K562 (cell line): ENCODE measurements at regions not wholly inside any gene's neighbourhood (a gene's known extent, or its start where the extent isn't known, plus 50 kb on each side); places are given as distances from the start of the nearest gene placed in this dataset.

Experiments used
- CBFA2T2 ChIP-seq: fragments of 450-650 bp; conservative IDR thresholded peaks from 2 replicates; pipeline ENCODE4 v1.6.1; 2017; ENCODE audit warnings: mild to moderate bottlenecking
- HDAC2 ChIP-seq: fragments of 450-650 bp; IDR thresholded peaks from 2 replicates; pipeline ENCODE4 v1.6.1; 2016; ENCODE audit warnings: mild to moderate bottlenecking
- HMG20A ChIP-seq: fragments of 450-650 bp; formaldehyde crosslinking; conservative IDR thresholded peaks from 2 replicates; pipeline ENCODE4 v1.4.0; 2020; ENCODE audit warnings: mild to moderate bottlenecking, mixed read lengths
- MECOM ChIP-seq: fragments of 250-450 bp; sonication (Bioruptor Pico); IDR thresholded peaks from 2 replicates; pipeline ENCODE4 v1.8.0; 2022; ENCODE audit warnings: inconsistent platforms
- MEF2A ChIP-seq: IDR thresholded peaks from 2 replicates; pipeline ENCODE4 v1.6.1; 2011; ENCODE audit warnings: low read depth, mild to moderate bottlenecking, low read length, moderate library complexity; ENCODE audit not compliant: control insufficient read depth
- POLR2AphosphoS5 ChIP-seq: IDR thresholded peaks from 2 replicates; pipeline ENCODE4 v1.6.1; 2011; ENCODE audit warnings: mild to moderate bottlenecking, low read depth, low read length, moderate library complexity; ENCODE audit not compliant: control insufficient read depth, insufficient read depth
- SMAD3 ChIP-seq: fragments of 450-650 bp; formaldehyde crosslinking; conservative IDR thresholded peaks from 2 replicates; pipeline ENCODE4 v1.4.0; 2020; ENCODE audit warnings: mild to moderate bottlenecking
- TCFL5 ChIP-seq: fragments of 250-450 bp; sonication (Bioruptor Pico); conservative IDR thresholded peaks from 2 replicates; pipeline ENCODE4 v1.6.1; 2021; ENCODE audit warnings: mild to moderate bottlenecking, moderate library complexity, matching md5 sums
- ZFP36 ChIP-seq: fragments of 150-350 bp; IDR thresholded peaks from 2 replicates; pipeline ENCODE4 v1.6.1; 2018; ENCODE audit warnings: low read length, low read depth; ENCODE audit not compliant: partially characterized antibody
- ZNF3 ChIP-seq: fragments of 250-450 bp; sonication (Bioruptor Pico); IDR thresholded peaks from 2 replicates; pipeline ENCODE4 v1.5.0; 2021; ENCODE audit warnings: mild to moderate bottlenecking, moderate library complexity
- TF ChIP-seq, protein P1 (sequence below): sonication (generic); formaldehyde crosslinking; IDR thresholded peaks from 2 replicates; pipeline ENCODE4 v1.8.0; 2022; ENCODE audit warnings: mild to moderate bottlenecking, missing genetic modification reagents, borderline replicate concordance
- TF ChIP-seq, protein P2 (sequence below): IDR thresholded peaks from 2 replicates; pipeline ENCODE4 v1.6.1; 2014; ENCODE audit warnings: antibody characterized with exemption
- TF ChIP-seq, protein P3 (sequence below), 3 experiments: IDR thresholded peaks in 2 of 3; conservative IDR thresholded peaks in 1 of 3; 2 replicates each; pipeline ENCODE4 v1.5.1; 2011 to 2012; ENCODE audit warnings: low read length in 3 of 3, mild to moderate bottlenecking in 3 of 3, control low read depth in 2 of 3, improper control_type of control experiment in 1 of 3, inconsistent platforms in 1 of 3, low read depth in 1 of 3, mixed read lengths in 1 of 3, moderate library complexity in 1 of 3; ENCODE audit not compliant: insufficient read depth in 2 of 3
- TF ChIP-seq, protein P4 (sequence below): sonication (generic); formaldehyde crosslinking; IDR thresholded peaks from 2 replicates; pipeline ENCODE4 v1.8.1; 2023; ENCODE audit warnings: mild to moderate bottlenecking, missing genetic modification reagents

DNA sequence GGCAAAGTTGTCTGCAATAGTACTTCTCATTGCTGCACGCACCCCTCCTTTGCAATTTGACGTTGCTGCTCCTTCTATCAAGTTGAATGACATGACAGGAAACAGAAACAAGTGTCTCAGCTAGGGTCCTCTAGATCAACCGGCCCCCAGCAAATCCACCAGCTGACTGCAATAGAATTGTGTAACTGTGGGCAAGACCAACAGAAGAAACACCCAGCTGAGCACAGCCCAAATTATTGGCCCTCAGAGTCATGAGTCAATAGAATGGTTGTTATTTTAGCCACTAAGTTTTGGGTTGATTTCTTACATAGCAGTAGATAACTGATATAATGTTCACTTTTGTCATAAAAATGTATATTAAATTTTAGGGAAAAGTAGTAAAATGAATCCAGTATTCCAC is 202.7 kb downstream of the MAFB start:
- TF ChIP-seq TCFL5 (no peak), SMAD3 (CRISPR knock-in tag) (no peak), MECOM (CRISPR knock-in tag) (no peak), HDAC2 (no peak), POLR2AphosphoS5 (no peak), HMG20A (CRISPR knock-in tag) (no peak), ZNF3 (CRISPR knock-in tag) (no peak), MEF2A (no peak), ZFP36 (no peak), CBFA2T2 (no peak)
- TF ChIP-seq, protein P1, sequence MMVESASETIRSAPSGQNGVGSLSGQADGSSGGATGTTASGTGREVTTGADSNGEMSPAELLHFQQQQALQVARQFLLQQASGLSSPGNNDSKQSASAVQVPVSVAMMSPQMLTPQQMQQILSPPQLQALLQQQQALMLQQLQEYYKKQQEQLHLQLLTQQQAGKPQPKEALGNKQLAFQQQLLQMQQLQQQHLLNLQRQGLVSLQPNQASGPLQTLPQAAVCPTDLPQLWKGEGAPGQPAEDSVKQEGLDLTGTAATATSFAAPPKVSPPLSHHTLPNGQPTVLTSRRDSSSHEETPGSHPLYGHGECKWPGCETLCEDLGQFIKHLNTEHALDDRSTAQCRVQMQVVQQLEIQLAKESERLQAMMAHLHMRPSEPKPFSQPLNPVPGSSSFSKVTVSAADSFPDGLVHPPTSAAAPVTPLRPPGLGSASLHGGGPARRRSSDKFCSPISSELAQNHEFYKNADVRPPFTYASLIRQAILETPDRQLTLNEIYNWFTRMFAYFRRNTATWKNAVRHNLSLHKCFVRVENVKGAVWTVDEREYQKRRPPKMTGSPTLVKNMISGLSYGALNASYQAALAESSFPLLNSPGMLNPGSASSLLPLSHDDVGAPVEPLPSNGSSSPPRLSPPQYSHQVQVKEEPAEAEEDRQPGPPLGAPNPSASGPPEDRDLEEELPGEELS (CRISPR knock-in tag): no peak
- TF ChIP-seq, protein P2, sequence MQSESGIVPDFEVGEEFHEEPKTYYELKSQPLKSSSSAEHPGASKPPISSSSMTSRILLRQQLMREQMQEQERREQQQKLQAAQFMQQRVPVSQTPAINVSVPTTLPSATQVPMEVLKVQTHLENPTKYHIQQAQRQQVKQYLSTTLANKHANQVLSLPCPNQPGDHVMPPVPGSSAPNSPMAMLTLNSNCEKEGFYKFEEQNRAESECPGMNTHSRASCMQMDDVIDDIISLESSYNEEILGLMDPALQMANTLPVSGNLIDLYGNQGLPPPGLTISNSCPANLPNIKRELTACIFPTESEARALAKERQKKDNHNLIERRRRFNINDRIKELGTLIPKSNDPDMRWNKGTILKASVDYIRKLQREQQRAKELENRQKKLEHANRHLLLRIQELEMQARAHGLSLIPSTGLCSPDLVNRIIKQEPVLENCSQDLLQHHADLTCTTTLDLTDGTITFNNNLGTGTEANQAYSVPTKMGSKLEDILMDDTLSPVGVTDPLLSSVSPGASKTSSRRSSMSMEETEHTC: no peak
- TF ChIP-seq, protein P3, sequence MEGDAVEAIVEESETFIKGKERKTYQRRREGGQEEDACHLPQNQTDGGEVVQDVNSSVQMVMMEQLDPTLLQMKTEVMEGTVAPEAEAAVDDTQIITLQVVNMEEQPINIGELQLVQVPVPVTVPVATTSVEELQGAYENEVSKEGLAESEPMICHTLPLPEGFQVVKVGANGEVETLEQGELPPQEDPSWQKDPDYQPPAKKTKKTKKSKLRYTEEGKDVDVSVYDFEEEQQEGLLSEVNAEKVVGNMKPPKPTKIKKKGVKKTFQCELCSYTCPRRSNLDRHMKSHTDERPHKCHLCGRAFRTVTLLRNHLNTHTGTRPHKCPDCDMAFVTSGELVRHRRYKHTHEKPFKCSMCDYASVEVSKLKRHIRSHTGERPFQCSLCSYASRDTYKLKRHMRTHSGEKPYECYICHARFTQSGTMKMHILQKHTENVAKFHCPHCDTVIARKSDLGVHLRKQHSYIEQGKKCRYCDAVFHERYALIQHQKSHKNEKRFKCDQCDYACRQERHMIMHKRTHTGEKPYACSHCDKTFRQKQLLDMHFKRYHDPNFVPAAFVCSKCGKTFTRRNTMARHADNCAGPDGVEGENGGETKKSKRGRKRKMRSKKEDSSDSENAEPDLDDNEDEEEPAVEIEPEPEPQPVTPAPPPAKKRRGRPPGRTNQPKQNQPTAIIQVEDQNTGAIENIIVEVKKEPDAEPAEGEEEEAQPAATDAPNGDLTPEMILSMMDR (IDR thresholded peaks at IDR 0.05 in 2 of 3, conservative IDR thresholded peaks at IDR 0.05 in 1 of 3; ENCODE audit: insufficient read depth in 2 of 3, low read depth in 1 of 3, low read length in 3 of 3): no peak
- TF ChIP-seq, protein P4, sequence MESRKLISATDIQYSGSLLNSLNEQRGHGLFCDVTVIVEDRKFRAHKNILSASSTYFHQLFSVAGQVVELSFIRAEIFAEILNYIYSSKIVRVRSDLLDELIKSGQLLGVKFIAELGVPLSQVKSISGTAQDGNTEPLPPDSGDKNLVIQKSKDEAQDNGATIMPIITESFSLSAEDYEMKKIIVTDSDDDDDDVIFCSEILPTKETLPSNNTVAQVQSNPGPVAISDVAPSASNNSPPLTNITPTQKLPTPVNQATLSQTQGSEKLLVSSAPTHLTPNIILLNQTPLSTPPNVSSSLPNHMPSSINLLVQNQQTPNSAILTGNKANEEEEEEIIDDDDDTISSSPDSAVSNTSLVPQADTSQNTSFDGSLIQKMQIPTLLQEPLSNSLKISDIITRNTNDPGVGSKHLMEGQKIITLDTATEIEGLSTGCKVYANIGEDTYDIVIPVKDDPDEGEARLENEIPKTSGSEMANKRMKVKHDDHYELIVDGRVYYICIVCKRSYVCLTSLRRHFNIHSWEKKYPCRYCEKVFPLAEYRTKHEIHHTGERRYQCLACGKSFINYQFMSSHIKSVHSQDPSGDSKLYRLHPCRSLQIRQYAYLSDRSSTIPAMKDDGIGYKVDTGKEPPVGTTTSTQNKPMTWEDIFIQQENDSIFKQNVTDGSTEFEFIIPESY (CRISPR knock-in tag): no peak
